Activated naive CD4-positive, alpha-beta T cell treated with anti-CD3 and anti-CD28 coated beads, Interleukin-2, amount 50 U/mL, for 24 hours (primary cell): ENCODE measurements at regions not wholly inside any gene's neighbourhood (a gene's known extent, or its start where the extent isn't known, plus 50 kb on each side); places are given as distances from the start of the nearest gene placed in this dataset.

Source experiments
- H3K27ac Mint-ChIP-seq: one replicate; pipeline ENCODE4 v1.8.0; 2021; ENCODE audit warnings: mild to moderate bottlenecking, mixed read lengths
- H3K27me3 Mint-ChIP-seq: one replicate; pipeline ENCODE4 v1.8.0; 2021; ENCODE audit warnings: mixed read lengths
- H3K36me3 Mint-ChIP-seq: one replicate; pipeline ENCODE4 v1.8.0; 2021; ENCODE audit warnings: mixed read lengths
- H3K4me1 Mint-ChIP-seq: one replicate; pipeline ENCODE4 v1.8.0; 2021; ENCODE audit warnings: mixed read lengths
- H3K4me3 Mint-ChIP-seq: one replicate; pipeline ENCODE4 v1.8.0; 2021; ENCODE audit warnings: mild to moderate bottlenecking, mixed read lengths
- H3K9me3 Mint-ChIP-seq: one replicate; pipeline ENCODE4 v1.8.0; 2021; ENCODE audit warnings: mixed read lengths

- H3K27ac Mint-ChIP-seq: no peak overlapping the region
- H3K9me3 Mint-ChIP-seq: no peaks in the 10 kb centered on the region
- H3K4me1 Mint-ChIP-seq: no peaks in the 10 kb centered on the region
- no peaks in the 10 kb centered on the region for H3K36me3 Mint-ChIP-seq
- H3K27me3 Mint-ChIP-seq: no peaks in the 10 kb centered on the region
- H3K4me3 Mint-ChIP-seq: no peak overlapping the region
These were observed 147.4 kb upstream of the MAOA start for GRCh38 chrX:43508694-43509093.

DNA sequence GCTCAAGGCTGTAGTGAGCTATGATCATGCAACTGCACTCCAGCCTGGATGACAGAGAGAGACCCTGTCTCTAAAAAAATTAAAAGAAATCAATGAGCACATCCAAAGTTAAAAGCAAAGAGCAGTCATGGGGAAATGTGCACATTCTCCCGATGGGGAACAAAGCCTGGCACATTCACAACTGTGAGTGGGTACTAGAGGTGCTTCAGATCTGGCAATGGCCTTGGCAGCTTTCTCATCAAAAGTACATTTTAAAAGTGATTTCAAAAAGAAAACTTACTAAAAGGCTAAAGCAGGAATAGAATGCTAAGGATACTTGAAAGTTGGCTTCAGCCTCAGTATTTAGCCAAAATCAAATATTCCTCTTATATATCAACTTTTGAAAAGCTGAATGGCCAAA is 145.9 kb upstream of the MAOA start:
- no peaks in the 10 kb centered on the region for H3K9me3 Mint-ChIP-seq
- no peak overlapping the region for H3K4me3 Mint-ChIP-seq
- no peaks in the 10 kb centered on the region for H3K36me3 Mint-ChIP-seq
- H3K27me3 Mint-ChIP-seq: no peaks in the 10 kb centered on the region
- no peak overlapping the region for H3K27ac Mint-ChIP-seq
- no peaks in the 10 kb centered on the region for H3K4me1 Mint-ChIP-seq

DNA sequence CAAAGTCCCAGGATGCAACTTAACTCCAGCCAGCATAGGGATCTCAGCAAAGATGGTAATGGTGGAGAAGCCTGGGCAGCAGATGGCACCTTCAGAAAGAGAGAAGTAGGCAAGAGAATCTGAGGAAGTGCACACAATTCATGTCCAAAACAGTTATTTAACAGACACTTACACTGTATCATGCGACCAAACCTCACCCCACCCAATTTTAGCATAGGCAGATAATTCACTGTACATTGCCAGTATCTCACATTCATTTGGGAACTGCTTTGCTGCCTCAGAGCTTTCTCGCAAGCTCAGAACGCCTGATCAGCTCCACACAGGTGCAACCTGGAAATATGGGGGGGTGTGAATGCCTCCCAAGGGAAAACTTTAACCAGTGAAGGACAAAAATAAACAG is 143.0 kb upstream of the MAOA start:
- Mint-ChIP-seq H3K27ac (no peak overlapping the region), H3K9me3 (no peaks in the 10 kb centered on the region), H3K4me1 (no peaks in the 10 kb centered on the region), H3K27me3 (no peaks in the 10 kb centered on the region), H3K4me3 (no peak overlapping the region), H3K36me3 (no peaks in the 10 kb centered on the region)

GRCh38 chrX:43514820-43515219 is 141.3 kb upstream of the MAOA start:
- H3K27ac Mint-ChIP-seq: no peak overlapping the region
- no peaks in the 10 kb centered on the region for H3K36me3 Mint-ChIP-seq
- H3K9me3 Mint-ChIP-seq: no peaks in the 10 kb centered on the region
- no peaks in the 10 kb centered on the region for H3K4me1 Mint-ChIP-seq
- H3K4me3 Mint-ChIP-seq: no peak overlapping the region
- H3K27me3 Mint-ChIP-seq: no peaks in the 10 kb centered on the region

GRCh38 chrX:43522582-43522981 is 133.5 kb upstream of the MAOA start:
- Mint-ChIP-seq H3K9me3 (no peaks in the 10 kb centered on the region), H3K4me1 (no peaks in the 10 kb centered on the region), H3K27ac (no peak overlapping the region), H3K4me3 (no peak overlapping the region), H3K27me3 (no peaks in the 10 kb centered on the region), H3K36me3 (no peaks in the 10 kb centered on the region)

GRCh38 chrX:43525901-43526610 is 130.0 kb upstream of the MAOA start:
- Mint-ChIP-seq H3K4me3 (no peak overlapping the region), H3K27me3 (no peaks in the 10 kb centered on the region), H3K4me1 (no peaks in the 10 kb centered on the region), H3K9me3 (no peaks in the 10 kb centered on the region), H3K36me3 (no peaks in the 10 kb centered on the region), H3K27ac (no peak overlapping the region)

DNA sequence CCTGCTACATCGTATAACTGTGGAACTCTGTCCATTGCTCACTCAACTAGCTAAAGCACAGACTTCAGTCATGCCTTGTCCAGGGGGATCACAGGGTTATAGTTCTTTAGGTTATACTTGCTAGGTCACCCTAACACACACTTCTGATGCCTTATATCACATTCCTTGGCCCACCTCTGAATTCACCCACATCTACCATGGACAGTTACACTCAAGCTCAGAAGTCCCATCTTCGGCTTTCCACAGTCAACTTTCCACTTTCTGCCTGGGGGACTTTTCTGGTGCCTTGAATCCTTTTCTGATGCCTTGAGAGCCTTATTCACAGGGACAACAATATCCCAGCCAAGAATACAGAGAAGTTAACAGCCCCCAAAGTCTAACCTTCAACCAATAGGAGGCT is 129.2 kb upstream of the MAOA start:
- Mint-ChIP-seq H3K27ac (no peak overlapping the region), H3K9me3 (no peaks in the 10 kb centered on the region), H3K36me3 (no peaks in the 10 kb centered on the region), H3K4me3 (no peak overlapping the region), H3K27me3 (no peaks in the 10 kb centered on the region), H3K4me1 (no peaks in the 10 kb centered on the region)

DNA sequence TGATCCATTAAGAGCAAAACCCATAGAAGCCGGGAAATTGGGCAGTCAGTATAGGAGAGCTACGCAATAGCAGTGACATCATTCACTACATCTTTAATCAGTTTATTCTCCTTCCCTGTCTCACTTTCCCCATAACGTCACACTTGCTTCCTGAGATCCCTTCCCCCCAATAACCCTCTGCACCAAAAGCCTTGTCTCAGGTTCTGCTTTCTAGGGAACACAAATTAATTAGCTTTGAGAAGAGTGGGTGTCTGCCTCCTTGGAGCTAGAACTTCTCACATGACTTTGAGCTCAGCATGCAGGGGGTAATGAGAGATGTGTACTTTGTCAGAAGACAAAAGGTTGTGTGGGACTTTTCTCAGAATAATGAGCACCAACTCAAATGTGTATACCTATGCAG is 128.3 kb upstream of the MAOA start:
- Mint-ChIP-seq H3K4me1 (no peaks in the 10 kb centered on the region), H3K27ac (no peak overlapping the region), H3K4me3 (no peak overlapping the region), H3K9me3 (no peaks in the 10 kb centered on the region), H3K27me3 (no peaks in the 10 kb centered on the region), H3K36me3 (no peaks in the 10 kb centered on the region)

GRCh38 chrX:43530837-43531236 is 125.3 kb upstream of the MAOA start:
- no peak overlapping the region for H3K4me3 Mint-ChIP-seq
- H3K36me3 Mint-ChIP-seq: no peaks in the 10 kb centered on the region
- no peak overlapping the region for H3K27ac Mint-ChIP-seq
- no peaks in the 10 kb centered on the region for H3K4me1 Mint-ChIP-seq
- no peaks in the 10 kb centered on the region for H3K9me3 Mint-ChIP-seq
- H3K27me3 Mint-ChIP-seq: no peaks in the 10 kb centered on the region

DNA sequence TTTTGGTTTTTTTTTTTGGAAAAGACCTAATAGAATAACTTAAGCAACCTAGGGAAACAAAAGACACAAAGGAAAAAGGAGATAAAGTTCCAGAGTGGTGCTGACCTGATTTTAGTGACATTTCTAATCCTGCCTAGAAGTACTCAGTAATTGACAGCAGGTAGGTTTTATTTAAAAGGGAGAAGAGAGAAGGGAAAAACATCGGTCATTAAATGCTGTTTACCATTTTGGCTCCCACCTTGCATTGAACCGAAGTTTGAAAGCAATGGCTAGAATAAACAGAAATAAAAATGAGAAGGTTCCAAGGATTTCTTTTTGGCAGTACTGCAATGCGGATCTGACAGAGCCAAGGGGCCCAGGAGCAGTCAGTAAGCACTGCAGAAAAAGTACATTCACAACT is 115.8 kb upstream of the MAOA start:
- H3K9me3 Mint-ChIP-seq: no peaks in the 10 kb centered on the region
- H3K27ac Mint-ChIP-seq: no peak overlapping the region
- H3K4me1 Mint-ChIP-seq: no peaks in the 10 kb centered on the region
- H3K4me3 Mint-ChIP-seq: no peak overlapping the region
- H3K36me3 Mint-ChIP-seq: no peaks in the 10 kb centered on the region
- no peaks in the 10 kb centered on the region for H3K27me3 Mint-ChIP-seq

GRCh38 chrX:43551590-43551989 is 104.5 kb upstream of the MAOA start:
- Mint-ChIP-seq H3K4me1 (no peaks in the 10 kb centered on the region), H3K4me3 (no peak overlapping the region), H3K27ac (no peak overlapping the region), H3K9me3 (no peaks in the 10 kb centered on the region), H3K27me3 (no peaks in the 10 kb centered on the region), H3K36me3 (no peaks in the 10 kb centered on the region)

DNA sequence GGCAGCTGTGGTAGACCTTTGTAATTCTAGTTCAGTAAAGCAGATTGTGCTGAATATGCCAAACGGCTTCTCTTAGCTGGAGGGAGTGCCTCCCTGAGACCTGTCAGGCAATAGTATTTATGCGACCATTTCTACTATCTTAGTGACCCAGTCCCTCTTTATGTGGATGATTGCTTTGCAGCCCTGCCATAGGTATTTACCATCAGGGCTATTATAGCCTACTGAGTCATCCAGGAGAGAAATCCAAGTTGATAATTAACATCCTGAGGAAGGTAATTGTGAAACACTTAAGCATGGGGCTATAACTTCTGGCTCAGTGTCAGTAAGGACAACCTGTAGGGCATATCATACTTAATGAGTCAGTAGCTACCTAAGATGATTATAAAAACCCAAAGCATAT is 103.9 kb upstream of the MAOA start:
- H3K36me3 Mint-ChIP-seq: no peaks in the 10 kb centered on the region
- H3K27ac Mint-ChIP-seq: no peak overlapping the region
- no peak overlapping the region for H3K4me3 Mint-ChIP-seq
- H3K4me1 Mint-ChIP-seq: no peaks in the 10 kb centered on the region
- H3K27me3 Mint-ChIP-seq: no peaks in the 10 kb centered on the region
- H3K9me3 Mint-ChIP-seq: no peaks in the 10 kb centered on the region

DNA sequence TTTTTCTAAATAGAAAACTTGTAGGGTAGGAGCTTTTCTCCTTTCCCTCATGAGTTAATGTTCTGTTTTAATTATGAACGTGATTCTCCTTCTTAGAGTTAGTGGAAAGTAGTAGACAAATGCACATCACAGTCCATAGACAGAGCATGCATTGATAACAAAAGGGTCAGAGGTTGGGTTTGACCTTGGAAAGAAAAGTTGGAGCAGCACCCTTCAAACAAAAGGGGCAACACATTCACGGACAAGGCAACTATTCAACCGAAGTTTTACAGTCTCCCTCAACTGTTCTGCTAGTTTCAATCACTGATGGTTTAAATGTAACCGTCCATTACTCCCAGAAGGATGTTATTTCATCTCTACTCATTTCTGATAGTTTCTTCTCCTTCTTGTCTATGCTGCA is 103.4 kb upstream of the MAOA start:
- Mint-ChIP-seq H3K4me3 (no peak overlapping the region), H3K27me3 (no peaks in the 10 kb centered on the region), H3K9me3 (no peaks in the 10 kb centered on the region), H3K36me3 (no peaks in the 10 kb centered on the region), H3K27ac (no peak overlapping the region), H3K4me1 (no peaks in the 10 kb centered on the region)

- Mint-ChIP-seq H3K4me1 (no peaks in the 10 kb centered on the region), H3K36me3 (no peaks in the 10 kb centered on the region), H3K4me3 (no peak overlapping the region), H3K9me3 (no peaks in the 10 kb centered on the region), H3K27me3 (no peaks in the 10 kb centered on the region), H3K27ac (no peak overlapping the region)
These were observed 102.8 kb upstream of the MAOA start for GRCh38 chrX:43553257-43553656.

- Mint-ChIP-seq H3K9me3 (no peaks in the 10 kb centered on the region), H3K4me1 (no peaks in the 10 kb centered on the region), H3K27me3 (no peaks in the 10 kb centered on the region), H3K4me3 (no peak overlapping the region), H3K27ac (no peak overlapping the region), H3K36me3 (no peaks in the 10 kb centered on the region)
These were observed 99.9 kb upstream of the MAOA start for GRCh38 chrX:43556207-43556606.

GRCh38 chrX:43557792-43558191 is 98.3 kb upstream of the MAOA start:
- H3K27ac Mint-ChIP-seq: no peak overlapping the region
- H3K9me3 Mint-ChIP-seq: no peaks in the 10 kb centered on the region
- H3K36me3 Mint-ChIP-seq: no peaks in the 10 kb centered on the region
- H3K27me3 Mint-ChIP-seq: no peaks in the 10 kb centered on the region
- no peak overlapping the region for H3K4me3 Mint-ChIP-seq
- H3K4me1 Mint-ChIP-seq: no peaks in the 10 kb centered on the region

DNA sequence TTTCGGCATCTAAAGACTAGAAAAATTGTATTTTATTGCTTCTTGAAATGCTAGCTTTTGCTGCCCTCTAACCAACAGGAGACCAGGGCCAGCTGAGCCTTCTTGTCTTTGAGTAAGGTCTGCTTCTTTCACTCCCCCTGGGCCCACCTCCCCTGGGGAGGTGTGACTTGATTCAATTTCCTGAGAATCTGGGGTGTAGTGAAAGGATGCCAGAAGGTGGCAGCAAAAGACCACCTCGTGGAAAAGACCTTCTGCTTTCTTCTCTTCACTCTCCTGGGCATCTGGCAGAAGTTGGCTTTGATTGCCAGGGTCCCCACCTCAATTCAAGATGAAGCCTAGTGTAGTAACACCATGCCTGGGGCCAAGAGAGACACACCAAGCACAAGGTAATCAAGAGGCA is 96.5 kb upstream of the MAOA start:
- Mint-ChIP-seq H3K9me3 (no peaks in the 10 kb centered on the region), H3K4me3 (no peak overlapping the region), H3K27me3 (no peaks in the 10 kb centered on the region), H3K4me1 (no peaks in the 10 kb centered on the region), H3K36me3 (no peaks in the 10 kb centered on the region), H3K27ac (no peak overlapping the region)
